H9 (cell line): ENCODE measurements at regions not wholly inside any gene's neighbourhood (a gene's known extent, or its start where the extent isn't known, plus 50 kb on each side); places are given as distances from the start of the nearest gene placed in this dataset.

ENCODE experiments used
- DNase-seq: peaks from one replicate; pipeline ENCODE4 v3.0.0-alpha.2; 2017
- H2AFZ ChIP-seq: one replicate; pipeline ENCODE4 v1.6.1; 2013; ENCODE audit warnings: mild to moderate bottlenecking, low read length, control low read depth, moderate library complexity
- H2AK5ac ChIP-seq: 2 replicates; pipeline ENCODE4 v1.6.1; 2013; ENCODE audit warnings: low read length, control low read depth, mixed read lengths; ENCODE audit not compliant: insufficient read length
- H2BK120ac ChIP-seq: one replicate; pipeline ENCODE4 v1.6.1; 2013; ENCODE audit warnings: low read depth, mild to moderate bottlenecking, low read length, control low read depth, inconsistent platforms; ENCODE audit not compliant: poor library complexity, severe bottlenecking
- H2BK12ac ChIP-seq: 2 replicates; pipeline ENCODE4 v1.6.1; 2013; ENCODE audit warnings: low read length, control low read depth, mixed read lengths, low read depth; ENCODE audit not compliant: insufficient read length
- H2BK15ac ChIP-seq: 2 replicates; pipeline ENCODE4 v1.6.1; 2013; ENCODE audit warnings: low read depth, low read length, control low read depth
- H2BK20ac ChIP-seq: one replicate; pipeline ENCODE4 v1.6.1; 2013; ENCODE audit warnings: low read depth, mild to moderate bottlenecking, low read length, control low read depth, inconsistent platforms; ENCODE audit not compliant: poor library complexity, severe bottlenecking
- H2BK5ac ChIP-seq: 2 replicates; pipeline ENCODE4 v1.6.1; 2013; ENCODE audit warnings: low read length, control low read depth, mixed read lengths; ENCODE audit not compliant: insufficient read length
- H3K14ac ChIP-seq: 2 replicates; pipeline ENCODE4 v1.6.1; 2013; ENCODE audit warnings: low read length, control low read depth; ENCODE audit not compliant: insufficient read depth
- H3K18ac ChIP-seq: 2 replicates; pipeline ENCODE4 v1.6.1; 2013; ENCODE audit warnings: low read depth, mild to moderate bottlenecking, mixed read lengths, low read length, control low read depth; ENCODE audit not compliant: insufficient read length
- H3K23ac ChIP-seq: 2 replicates; pipeline ENCODE4 v1.6.1; 2013; ENCODE audit warnings: low read length, control low read depth, mixed read lengths, low read depth; ENCODE audit not compliant: insufficient read length
- H3K23me2 ChIP-seq: 2 replicates; pipeline ENCODE4 v1.6.1; 2013; ENCODE audit warnings: low read depth, mild to moderate bottlenecking, mixed read lengths, low read length, control low read depth; ENCODE audit not compliant: insufficient read length, poor library complexity, severe bottlenecking
- H3K27ac ChIP-seq: 2 replicates; pipeline ENCODE4 v1.5.1; 2013; ENCODE audit warnings: low read length, control low read depth, mixed read lengths, low read depth; ENCODE audit not compliant: insufficient read length
- H3K27me3 ChIP-seq: 2 replicates; pipeline ENCODE4 v1.6.1; 2013; ENCODE audit warnings: low read length, control low read depth, inconsistent platforms; ENCODE audit not compliant: insufficient read depth
- H3K4ac ChIP-seq: 2 replicates; pipeline ENCODE4 v1.6.1; 2013; ENCODE audit warnings: low read depth, mild to moderate bottlenecking, control low read depth, inconsistent platforms, low read length, moderate library complexity
- H3K4me1 ChIP-seq: 2 replicates; pipeline ENCODE4 v1.6.1; 2013; ENCODE audit warnings: low read length, control low read depth, inconsistent platforms; ENCODE audit not compliant: insufficient read depth
- H3K4me2 ChIP-seq: 2 replicates; pipeline ENCODE4 v1.6.1; 2013; ENCODE audit warnings: low read length, control low read depth, mixed read lengths; ENCODE audit not compliant: insufficient read length, insufficient read depth
- H3K56ac ChIP-seq: 2 replicates; pipeline ENCODE4 v1.6.1; 2013; ENCODE audit warnings: low read depth, mild to moderate bottlenecking, mixed read lengths, low read length, control low read depth; ENCODE audit not compliant: insufficient read length
- H3K79me1 ChIP-seq: 2 replicates; pipeline ENCODE4 v1.6.1; 2013; ENCODE audit warnings: low read depth, mild to moderate bottlenecking, moderate library complexity, low read length, control low read depth, inconsistent platforms; ENCODE audit not compliant: insufficient read depth, poor library complexity, severe bottlenecking
- H3K79me2 ChIP-seq: 2 replicates; pipeline ENCODE4 v1.6.1; 2013; ENCODE audit warnings: low read length, control low read depth, inconsistent platforms; ENCODE audit not compliant: insufficient read depth
- H3K9ac ChIP-seq: 2 replicates; pipeline ENCODE4 v1.6.1; 2013; ENCODE audit warnings: low read length, control low read depth, mixed read lengths; ENCODE audit not compliant: insufficient read length; ENCODE audit errors: extremely low read depth
- H3K9me3 ChIP-seq: one replicate; pipeline ENCODE4 v1.6.1; 2013; ENCODE audit warnings: low read depth, low read length, inconsistent platforms; ENCODE audit not compliant: control insufficient read depth
- H3T11ph ChIP-seq: one replicate; pipeline ENCODE4 v1.6.1; 2013; ENCODE audit warnings: mild to moderate bottlenecking, low read length, control low read depth, inconsistent platforms
- H4K20me1 ChIP-seq: one replicate; pipeline ENCODE4 v1.6.1; 2013; ENCODE audit not compliant: control insufficient read depth, insufficient read length, insufficient read depth
- H4K5ac ChIP-seq: 2 replicates; pipeline ENCODE4 v1.6.1; 2013; ENCODE audit warnings: low read depth, mild to moderate bottlenecking, mixed read lengths, low read length, control low read depth; ENCODE audit not compliant: insufficient read length
- H4K8ac ChIP-seq: replicated peaks from 2 replicates; pipeline ENCODE4 v1.6.1; 2013; ENCODE audit warnings: low read length, control low read depth, mixed read lengths, low read depth; ENCODE audit not compliant: insufficient read length
- H4K91ac ChIP-seq: 2 replicates; pipeline ENCODE4 v1.6.1; 2013; ENCODE audit warnings: low read depth, mild to moderate bottlenecking, moderate library complexity, mixed read lengths, low read length, control low read depth; ENCODE audit not compliant: insufficient read length
- H3K27ac Mint-ChIP-seq, 3 experiments: 2 replicates in 2 of 3; 3 replicates in 1 of 3; pipeline ENCODE4 v1.8.0; 2020 to 2021; ENCODE audit warnings: mixed read lengths in 3 of 3, mild to moderate bottlenecking in 1 of 3, moderate library complexity in 1 of 3
- H3K27me3 Mint-ChIP-seq: 2 replicates; pipeline ENCODE4 v1.8.0; 2021; ENCODE audit warnings: low read depth, mild to moderate bottlenecking, moderate library complexity, mixed read lengths
- H3K36me3 Mint-ChIP-seq, 3 experiments: 2 replicates in 2 of 3; 3 replicates in 1 of 3; pipeline ENCODE4 v1.8.0; 2020 to 2021; ENCODE audit warnings: low read depth in 3 of 3, mixed read lengths in 3 of 3; ENCODE audit not compliant: insufficient read depth in 1 of 3
- H3K4me1 Mint-ChIP-seq, 2 experiments: 2 replicates each; pipeline ENCODE4 v1.8.0; 2020; ENCODE audit warnings: mixed read lengths in 2 of 2
- H3K4me3 Mint-ChIP-seq, 2 experiments: 2 replicates in 1 of 2; 3 replicates in 1 of 2; pipeline ENCODE4 v1.8.0; 2020 to 2021; ENCODE audit warnings: mild to moderate bottlenecking in 2 of 2, mixed read lengths in 2 of 2, moderate library complexity in 1 of 2
- H3K9me3 Mint-ChIP-seq, 2 experiments: 2 replicates in 1 of 2; 3 replicates in 1 of 2; pipeline ENCODE4 v1.8.0; 2020; ENCODE audit warnings: mild to moderate bottlenecking in 2 of 2, mixed read lengths in 2 of 2, moderate library complexity in 1 of 2
- WGBS: extraction: QIAGEN DNeasy Blood & Tissue Kit; methylation state at CpG from one replicate; pipeline ENCODE4 v1.1.7; 2013; ENCODE audit warnings: missing lambda C conversion rate, low lambda C conversion rate, mixed read lengths; ENCODE audit not compliant: insufficient read length; ENCODE audit errors: extremely low coverage; 5-methylcytosine and 5-hydroxymethylcytosine counted together
- TF ChIP-seq, protein P1 (sequence below): fragments of 200-600 bp; sonication (generic); conservative IDR thresholded peaks from 3 replicates; pipeline ENCODE4 v1.8.0; 2021; ENCODE audit warnings: antibody characterized with exemption, mild to moderate bottlenecking

DNA sequence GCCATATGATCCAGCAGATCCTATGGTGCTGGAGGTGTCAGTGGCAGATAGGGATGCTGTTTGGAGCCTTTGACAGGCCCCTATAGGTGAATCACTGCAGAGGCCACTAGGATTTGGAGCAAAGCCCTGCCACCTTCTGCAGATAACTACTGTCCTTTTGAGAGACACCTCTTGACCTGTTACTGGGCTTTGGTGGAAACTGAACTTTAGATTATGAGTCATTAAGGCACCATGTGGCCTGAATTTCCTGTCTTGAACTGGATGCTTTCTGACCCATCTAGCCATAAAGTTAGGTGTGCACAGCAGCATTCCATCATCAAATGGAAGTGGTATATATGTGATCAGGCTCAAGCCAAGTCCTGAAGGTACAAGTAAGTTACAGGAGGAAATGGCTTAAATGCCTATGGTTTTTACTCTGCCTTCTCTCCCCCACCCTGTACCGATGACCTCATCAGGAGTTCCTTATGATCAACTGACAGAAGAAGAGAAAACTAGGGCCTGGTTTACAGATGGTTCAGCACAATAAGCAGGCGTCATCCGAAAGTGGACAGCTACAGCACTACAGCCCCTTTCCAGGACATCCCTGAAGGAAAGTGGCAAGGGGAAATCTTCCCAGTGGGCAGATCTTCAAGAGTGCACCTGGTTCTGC, 565.6 kb upstream of the AGTR1 start:
- H4K91ac ChIP-seq: no peak overlapping the region
- H2AK5ac ChIP-seq: no peak overlapping the region
- TF ChIP-seq, protein P1, sequence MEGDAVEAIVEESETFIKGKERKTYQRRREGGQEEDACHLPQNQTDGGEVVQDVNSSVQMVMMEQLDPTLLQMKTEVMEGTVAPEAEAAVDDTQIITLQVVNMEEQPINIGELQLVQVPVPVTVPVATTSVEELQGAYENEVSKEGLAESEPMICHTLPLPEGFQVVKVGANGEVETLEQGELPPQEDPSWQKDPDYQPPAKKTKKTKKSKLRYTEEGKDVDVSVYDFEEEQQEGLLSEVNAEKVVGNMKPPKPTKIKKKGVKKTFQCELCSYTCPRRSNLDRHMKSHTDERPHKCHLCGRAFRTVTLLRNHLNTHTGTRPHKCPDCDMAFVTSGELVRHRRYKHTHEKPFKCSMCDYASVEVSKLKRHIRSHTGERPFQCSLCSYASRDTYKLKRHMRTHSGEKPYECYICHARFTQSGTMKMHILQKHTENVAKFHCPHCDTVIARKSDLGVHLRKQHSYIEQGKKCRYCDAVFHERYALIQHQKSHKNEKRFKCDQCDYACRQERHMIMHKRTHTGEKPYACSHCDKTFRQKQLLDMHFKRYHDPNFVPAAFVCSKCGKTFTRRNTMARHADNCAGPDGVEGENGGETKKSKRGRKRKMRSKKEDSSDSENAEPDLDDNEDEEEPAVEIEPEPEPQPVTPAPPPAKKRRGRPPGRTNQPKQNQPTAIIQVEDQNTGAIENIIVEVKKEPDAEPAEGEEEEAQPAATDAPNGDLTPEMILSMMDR: no peak
- no peak overlapping the region for H3K9ac ChIP-seq
- WGBS: no CpG with 5 or more reads among the region's 3 CpGs
- no peak overlapping the region for H3K23ac ChIP-seq
- no peak overlapping the region for H3K4ac ChIP-seq
- no peak overlapping the region for H2BK20ac ChIP-seq
- H2BK120ac ChIP-seq: no peak overlapping the region
- Mint-ChIP-seq H3K9me3 (peaks cover 3 to 4% of the 10 kb centered on the region in 2 experiments; a peak in 1 of 5 replicates), H3K4me1 (no peaks in the 10 kb centered on the region), H3K36me3 (peaks cover 0 to 4% (median 1%) of the 10 kb centered on the region in 3 experiments; a peak in 5 of 7 replicates), H3K27me3 (no peaks in the 10 kb centered on the region), H3K4me3 (no peak overlapping the region), H3K27ac (no peak overlapping the region)
- H4K5ac ChIP-seq: no peak overlapping the region
- H3K4me1 ChIP-seq: no peaks in the 10 kb centered on the region
- no peak overlapping the region for H3K14ac ChIP-seq
- H2AFZ ChIP-seq: no peak overlapping the region
- no peak overlapping the region for H3K4me2 ChIP-seq
- no peak overlapping the region for H2BK12ac ChIP-seq
- H4K20me1 ChIP-seq: no peaks in the 10 kb centered on the region
- H2BK15ac ChIP-seq: no peak overlapping the region
- H3K27me3 ChIP-seq: no peaks in the 10 kb centered on the region
- no peak overlapping the region for H3K27ac ChIP-seq
- no peaks in the 10 kb centered on the region for H3K9me3 ChIP-seq
- H3K79me1 ChIP-seq: no peaks in the 10 kb centered on the region
- no peak overlapping the region for H3T11ph ChIP-seq
- no peak overlapping the region for H3K56ac ChIP-seq
- DNase-seq: no peak
- H2BK5ac ChIP-seq: no peak overlapping the region
- H3K79me2 ChIP-seq: no peaks in the 10 kb centered on the region
- H3K18ac ChIP-seq: no peak overlapping the region
- no peaks in the 10 kb centered on the region for H3K23me2 ChIP-seq
- H4K8ac ChIP-seq: no peak overlapping the region
